NB4 (cell line): ENCODE measurements at regions not wholly inside any gene's neighbourhood (a gene's known extent, or its start where the extent isn't known, plus 50 kb on each side); places are given as distances from the start of the nearest gene placed in this dataset.

ENCODE experiments used
- DNase-seq: peaks from one replicate; pipeline ENCODE4 v3.0.0; 2010; ENCODE audit warnings: low read depth
- H3K4me3 ChIP-seq: one replicate; pipeline ENCODE4 v1.5.1; 2011; ENCODE audit warnings: mild to moderate bottlenecking, low read depth, low read length, moderate library complexity
- CTCF ChIP-seq: IDR thresholded peaks from one replicate; pipeline ENCODE4 v1.5.1; 2012; ENCODE audit warnings: low read depth, low read length
- MAX ChIP-seq: IDR thresholded peaks from 2 replicates; pipeline ENCODE4 v1.6.1; 2011; ENCODE audit warnings: low read depth, low read length
- MYC ChIP-seq: IDR thresholded peaks from 2 replicates; pipeline ENCODE4 v1.6.1; 2011; ENCODE audit warnings: low read depth, low read length
- POLR2A ChIP-seq: IDR thresholded peaks from 2 replicates; pipeline ENCODE4 v1.6.1; 2011; ENCODE audit warnings: mild to moderate bottlenecking; ENCODE audit not compliant: insufficient read length; ENCODE audit errors: extremely low read depth

GRCh38 chr5:16013334-16014065, 166.1 kb downstream of the MARCHF11 start:
- no peak for DNase-seq
- TF ChIP-seq MYC (no peak), MAX (no peak), POLR2A (no peak), CTCF (no peak)
- no peak overlapping the region for H3K4me3 ChIP-seq

- DNase-seq = no peak
- no peak for TF ChIP-seq MAX
- TF ChIP-seq POLR2A = no peak
- no peak for TF ChIP-seq MYC
- TF ChIP-seq CTCF = no peak
- H3K4me3 ChIP-seq = no peak overlapping the region
Observed at GRCh38 chr5:16009256-16009655, 170.3 kb downstream of the MARCHF11 start.

- TF ChIP-seq CTCF = no peak
- DNase-seq = no peak
Observed at GRCh38 chr5:16007750-16008415, 171.7 kb downstream of the MARCHF11 start.

GRCh38 chr5:16005225-16005624, 174.4 kb downstream of the MARCHF11 start:
- H3K4me3 ChIP-seq = no peak overlapping the region
- no peak for DNase-seq
- no peak for TF ChIP-seq MYC
- TF ChIP-seq CTCF = no peak
- TF ChIP-seq POLR2A = no peak
- TF ChIP-seq MAX = no peak

More at GRCh38 chr5:16007750-16008415, 171.7 kb downstream of the MARCHF11 start:
- no peak overlapping the region for H3K4me3 ChIP-seq

- H3K4me3 ChIP-seq = no peak overlapping the region
- DNase-seq = no peak
- no peak for TF ChIP-seq POLR2A
- no peak for TF ChIP-seq MYC
- no peak for TF ChIP-seq CTCF
- no peak for TF ChIP-seq MAX
Observed at GRCh38 chr5:16000056-16000455, 179.5 kb downstream of the MARCHF11 start.
